NCI-H2107 (cell line): ENCODE measurements at regions not wholly inside any gene's neighbourhood (a gene's known extent, or its start where the extent isn't known, plus 50 kb on each side); places are given as distances from the start of the nearest gene placed in this dataset.

Experiments
- DNase-seq: peaks from one replicate; lab custom pipeline; 2025; lab: John Stamatoyannopoulos, UW

- no peak for DNase-seq
These were observed 73.1 kb downstream of the IRF8 start for GRCh38 chr16:85971902-85972638.

- DNase-seq = no peak
These were observed 75.7 kb downstream of the IRF8 start for GRCh38 chr16:85974428-85975375.

DNA sequence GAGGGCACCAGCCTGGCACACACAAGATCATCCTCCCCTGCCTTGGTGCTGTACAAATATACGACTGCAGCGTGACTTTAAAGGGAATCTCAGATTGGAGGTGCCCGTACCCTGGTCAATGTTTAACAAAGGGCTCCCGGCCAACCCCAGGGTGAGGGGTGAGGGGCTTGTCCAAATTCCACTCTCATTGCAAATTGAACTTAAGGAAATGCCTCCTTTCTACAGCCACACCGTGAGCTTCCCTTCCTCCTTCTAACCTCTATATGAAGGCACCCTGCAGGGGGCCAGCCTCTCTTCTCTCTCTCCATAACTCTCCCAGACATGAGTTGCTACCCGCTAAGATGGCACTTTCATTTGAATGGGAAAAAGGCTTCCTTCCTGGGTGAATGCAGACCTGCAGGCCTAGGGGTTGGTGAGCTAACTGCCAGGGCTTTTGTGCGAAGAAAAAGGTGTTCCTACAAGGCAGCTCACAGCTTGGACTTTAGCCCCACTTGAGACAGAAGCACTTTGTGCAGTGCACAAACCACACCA is 76.6 kb downstream of the IRF8 start:
- DNase-seq = no peak

DNA sequence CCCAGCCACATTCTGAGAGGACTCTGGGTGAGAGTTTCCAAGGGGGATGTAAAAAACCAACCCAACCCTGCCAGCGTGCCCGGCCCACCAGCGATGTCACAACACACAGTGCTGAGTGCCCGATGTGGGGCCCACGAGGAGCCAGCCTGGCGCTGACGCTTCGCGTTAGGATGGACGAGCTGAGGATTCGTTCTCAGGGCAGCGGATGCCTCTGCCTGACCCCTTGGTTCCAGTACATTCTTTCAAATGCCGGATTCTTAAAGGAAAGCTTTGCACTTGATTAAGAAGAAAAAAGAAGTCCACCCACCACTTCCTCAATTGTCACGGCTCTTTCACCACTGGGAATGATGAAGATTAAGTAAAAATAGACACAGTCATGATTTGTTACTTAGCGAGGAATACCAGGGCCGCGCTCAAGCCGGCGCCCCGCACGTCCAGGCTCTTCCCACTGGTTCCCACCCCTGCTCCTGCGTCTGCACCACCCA is 79.4 kb downstream of the IRF8 start:
- DNase-seq = no peak

GRCh38 chr16:85978976-85979375 is 80.0 kb downstream of the IRF8 start:
- DNase-seq = no peak

- no peak for DNase-seq
These were observed 80.6 kb downstream of the IRF8 start for GRCh38 chr16:85979605-85980004.

DNA sequence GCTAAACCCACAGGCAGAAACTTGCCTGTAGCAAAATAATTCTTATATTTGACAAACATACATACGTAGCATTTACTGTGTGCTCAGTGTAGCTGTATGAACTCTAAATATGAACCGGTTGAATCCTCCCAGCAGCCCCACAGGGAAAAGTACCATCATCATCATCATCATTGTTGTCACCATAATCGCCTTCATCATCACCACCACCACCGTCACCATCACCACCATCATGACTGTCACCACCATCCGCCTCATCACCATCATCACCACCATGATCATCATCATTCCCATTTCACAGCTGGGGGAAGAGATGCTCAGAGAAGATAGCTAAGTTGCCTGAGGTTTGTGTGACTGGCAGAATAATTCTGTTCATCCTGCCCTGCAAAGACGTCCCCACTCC is 81.7 kb downstream of the IRF8 start:
- DNase-seq = no peak

DNA sequence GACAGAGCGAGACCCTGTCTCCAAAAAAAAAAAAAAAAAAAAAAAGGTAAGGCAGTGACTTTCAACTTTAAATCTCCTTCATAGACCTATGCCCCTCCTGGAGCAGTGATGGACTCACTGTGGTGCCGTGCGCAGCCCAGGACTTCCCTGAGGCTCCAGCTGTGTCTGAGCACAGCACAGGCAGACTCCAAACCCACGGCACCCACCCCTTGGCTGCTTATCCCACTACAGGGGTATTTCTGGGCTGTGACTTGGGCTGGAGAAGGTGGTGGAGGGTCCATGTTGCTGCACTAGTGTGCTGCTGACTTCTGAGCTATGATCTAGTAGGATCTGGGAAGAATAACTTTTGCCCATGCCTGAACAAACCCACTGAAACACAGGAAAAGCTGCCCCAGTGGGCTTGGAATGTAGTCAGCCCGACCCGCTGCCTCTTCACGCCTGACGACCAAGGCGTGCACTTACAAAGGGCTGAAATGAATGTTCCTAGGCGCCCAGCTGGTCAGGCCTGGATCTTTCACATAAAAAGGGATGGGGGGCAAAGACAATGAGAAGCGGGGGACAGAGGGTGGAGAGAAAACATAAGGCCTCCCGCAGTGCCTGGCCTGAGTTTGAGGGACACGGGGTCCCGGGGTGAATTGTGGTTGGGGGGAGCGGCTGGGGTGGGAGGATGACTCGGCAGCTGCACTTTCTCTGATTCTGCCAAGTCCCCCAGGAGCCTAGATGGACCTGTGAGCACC is 83.0 kb downstream of the IRF8 start:
- DNase-seq = no peak

DNA sequence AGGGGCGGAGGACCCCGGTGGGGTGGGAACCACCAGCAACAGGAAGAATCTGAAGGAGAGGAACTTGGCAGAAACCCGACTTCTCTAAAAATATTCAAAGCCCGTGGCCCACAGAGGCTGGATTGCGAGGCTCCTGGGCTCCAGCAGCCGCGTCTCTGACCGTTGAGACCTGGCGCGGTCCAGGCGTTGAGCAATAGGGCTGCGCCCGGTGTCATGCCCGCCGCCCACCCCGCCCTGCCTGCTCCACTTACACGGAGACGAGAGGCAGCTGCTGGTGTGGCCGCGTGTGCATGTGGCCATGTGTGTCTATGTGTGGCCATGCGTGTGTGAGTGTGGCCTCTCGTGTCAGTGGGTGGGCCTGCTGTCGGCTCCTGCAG is 83.6 kb downstream of the IRF8 start:
- no peak for DNase-seq

DNA sequence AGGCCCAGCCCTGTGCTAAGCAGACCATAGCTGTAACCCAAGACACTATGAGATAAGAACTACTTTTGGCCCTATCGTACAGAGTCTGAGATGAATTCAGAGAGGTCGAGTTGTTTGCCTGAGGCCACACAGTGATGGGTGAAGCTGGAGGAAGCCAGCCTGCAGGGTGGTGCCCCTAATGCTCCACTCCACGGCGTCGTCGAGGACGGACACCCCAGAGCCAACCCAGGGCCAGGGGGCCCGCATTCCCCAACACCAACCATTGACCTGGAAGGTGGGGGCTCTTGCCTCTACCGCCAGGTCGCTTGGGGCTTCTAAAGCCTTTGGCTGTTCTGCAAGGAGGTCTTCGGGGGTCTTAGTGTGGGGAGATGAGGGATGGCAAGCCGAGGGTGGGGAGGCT is 84.1 kb downstream of the IRF8 start:
- no peak for DNase-seq

DNA sequence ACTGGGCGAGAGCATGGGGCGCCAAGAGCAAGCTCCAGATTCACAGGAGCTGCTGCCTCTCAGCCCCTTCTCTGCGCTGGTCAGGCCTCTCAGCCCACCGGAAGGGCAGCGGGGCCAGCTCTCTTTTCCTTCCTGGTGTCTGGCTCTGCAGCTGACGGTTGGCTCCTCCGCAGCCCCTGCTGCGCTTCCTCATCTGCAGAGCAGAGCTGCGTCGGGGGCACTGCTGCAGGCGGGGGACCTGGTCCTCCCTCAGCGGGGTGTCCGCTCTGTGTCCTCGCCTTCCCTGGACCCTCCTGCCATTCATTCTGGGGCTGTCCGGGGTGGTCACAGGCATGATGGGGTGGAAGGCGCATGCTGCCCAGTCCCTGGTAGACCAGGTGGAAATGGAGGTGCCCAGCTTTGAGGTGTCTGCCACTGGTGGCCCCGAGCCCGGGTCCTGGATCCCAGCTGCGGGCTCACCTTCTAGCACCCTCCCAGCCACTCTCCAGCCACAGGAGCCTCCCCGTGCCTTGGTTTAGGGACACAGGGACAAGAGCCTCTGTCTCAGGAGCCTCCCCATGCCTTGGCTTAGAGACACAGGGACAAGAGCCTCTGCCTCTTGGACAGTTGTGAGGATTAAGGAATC is 84.8 kb downstream of the IRF8 start:
- DNase-seq = no peak

DNA sequence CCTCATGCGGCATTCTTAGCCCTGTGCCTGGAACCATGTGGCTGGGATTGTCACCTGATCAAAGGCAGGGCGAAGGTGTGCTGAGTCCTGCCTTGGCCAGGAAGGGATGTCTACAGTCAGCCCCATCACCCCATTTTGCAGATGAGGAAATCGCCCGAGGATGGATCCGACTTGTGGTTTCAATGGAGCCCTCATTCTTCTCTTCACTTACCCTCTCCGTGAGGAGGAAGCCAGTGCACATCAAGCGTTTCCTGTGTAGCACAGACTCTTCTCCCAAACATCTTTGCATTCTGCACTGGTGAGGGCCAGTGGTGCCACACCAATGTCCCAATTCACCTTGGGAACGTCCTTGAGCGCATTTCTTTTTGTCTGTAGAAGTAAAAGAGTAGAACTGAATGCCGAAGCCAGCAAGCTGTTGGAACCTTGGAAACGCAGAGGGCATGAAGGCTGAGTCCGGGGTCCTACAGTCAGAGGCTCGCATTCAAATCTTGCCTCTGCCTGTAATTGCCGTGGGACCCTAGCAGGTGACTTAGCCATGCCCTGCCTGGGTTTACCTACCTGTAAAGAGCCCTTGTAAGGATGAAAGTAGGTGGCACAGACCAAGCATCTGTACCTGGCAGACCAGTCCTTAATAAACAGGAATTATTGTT is 85.4 kb downstream of the IRF8 start:
- DNase-seq = no peak

DNA sequence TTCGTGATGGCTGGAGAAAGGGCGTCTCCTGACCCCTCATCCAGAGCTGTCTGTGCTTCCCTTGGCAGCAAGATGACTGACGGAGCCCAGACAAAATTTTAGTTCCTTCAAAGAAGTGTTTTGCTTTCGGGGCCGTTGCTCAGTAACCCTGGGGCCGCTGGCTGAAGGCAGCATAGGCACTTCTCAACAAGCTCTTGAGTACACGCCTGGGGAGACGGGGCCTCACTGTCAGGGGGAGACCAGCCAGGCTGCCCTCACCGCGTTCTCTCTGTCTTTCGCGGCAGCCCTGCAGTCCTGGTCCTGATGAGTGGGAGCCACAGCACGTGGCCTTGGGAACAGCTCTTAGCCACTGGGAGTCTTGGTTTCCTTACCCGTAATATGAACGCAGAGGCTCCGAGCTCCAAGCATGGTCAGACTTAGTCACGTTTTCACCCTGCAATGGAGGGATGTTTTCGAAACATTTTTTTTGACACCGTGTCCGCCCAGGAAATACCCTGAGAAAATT is 86.0 kb downstream of the IRF8 start:
- DNase-seq = no peak

DNA sequence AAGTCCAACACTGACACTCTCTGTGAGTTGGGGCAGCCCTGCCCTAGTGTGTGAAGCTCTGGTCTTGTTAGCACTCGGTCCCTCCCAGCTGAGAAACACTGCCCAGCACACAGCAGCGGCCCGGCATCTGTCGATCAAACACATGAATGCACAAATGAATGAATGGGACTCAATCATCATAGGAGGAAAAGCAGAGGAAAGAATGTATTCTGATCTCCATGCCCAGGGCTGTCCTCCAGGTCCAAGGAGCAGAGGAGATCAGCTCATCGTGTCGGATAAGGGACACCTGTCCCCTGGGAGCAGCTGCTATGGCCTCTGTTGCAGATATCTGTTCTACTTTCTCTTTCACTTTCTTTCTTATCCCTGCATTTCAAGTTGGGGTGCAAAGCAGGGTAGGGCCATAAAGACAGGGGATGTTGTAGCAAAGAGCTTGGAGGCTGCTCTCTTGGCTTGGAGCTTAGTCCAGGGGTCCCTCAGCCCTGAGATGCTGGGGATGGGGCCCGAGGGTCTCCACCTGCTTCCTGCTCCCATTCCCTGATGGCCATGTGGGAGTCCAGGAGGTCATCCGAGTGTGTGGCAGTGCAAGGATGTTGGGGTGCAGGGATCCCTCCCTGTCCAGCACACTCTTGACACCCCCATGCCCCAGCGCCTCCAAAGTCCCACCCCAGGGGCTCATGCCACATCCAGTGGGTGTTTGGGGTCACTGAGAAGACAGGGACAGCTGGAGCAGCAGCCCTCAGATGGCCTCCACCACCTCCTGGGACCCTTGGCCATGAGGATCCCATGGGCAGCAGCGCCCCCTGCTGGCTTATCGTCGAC is 88.2 kb downstream of the IRF8 start:
- DNase-seq = no peak

GRCh38 chr16:85987750-85988078 is 88.8 kb downstream of the IRF8 start:
- DNase-seq = no peak

DNA sequence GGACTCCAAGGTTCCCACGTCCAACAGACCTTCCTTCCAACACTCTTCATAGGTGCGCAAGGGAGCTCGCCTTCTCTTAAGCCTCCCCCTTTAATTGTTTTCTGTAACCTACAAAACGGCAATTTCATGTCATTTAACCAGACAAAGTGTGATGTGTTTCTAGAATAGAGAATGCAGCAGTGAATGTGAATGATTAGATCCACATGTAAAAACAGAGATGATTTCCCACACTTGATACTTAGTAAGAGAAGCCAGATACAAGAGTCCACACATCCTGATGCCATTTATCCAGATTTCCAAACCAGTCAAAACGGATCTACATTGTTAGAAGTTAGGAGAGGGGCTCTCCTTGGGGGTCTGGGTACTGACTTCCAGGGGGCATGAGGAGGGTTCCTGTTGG is 89.3 kb downstream of the IRF8 start:
- no peak for DNase-seq

DNA sequence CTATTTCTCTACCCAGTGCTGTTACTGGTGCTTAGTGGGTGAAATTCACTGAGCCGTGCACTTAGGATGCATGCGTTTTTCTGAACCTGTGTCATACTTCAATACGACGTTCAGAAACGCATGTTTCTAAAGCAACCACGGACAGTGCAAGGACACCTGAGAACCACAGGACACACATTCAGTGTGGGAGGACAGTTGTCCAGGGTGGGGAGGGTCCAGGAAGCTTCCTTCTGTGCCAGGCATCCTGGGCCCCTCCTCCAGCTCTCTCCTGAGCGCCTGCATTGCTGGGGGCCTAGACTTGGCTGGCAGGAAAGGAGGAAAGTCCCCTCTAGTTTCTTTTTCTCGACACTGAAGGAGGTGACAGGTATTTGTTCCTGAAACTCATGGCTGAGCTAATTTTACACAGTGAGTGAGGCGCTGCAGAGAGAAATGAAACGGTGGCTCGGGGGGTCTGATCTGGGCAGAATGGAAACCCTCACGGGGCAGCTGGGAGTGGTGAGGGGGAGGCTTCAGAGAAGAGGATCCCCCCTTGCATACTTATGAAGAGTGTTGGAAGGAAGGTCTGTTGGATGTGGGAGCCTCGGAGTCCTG is 89.9 kb downstream of the IRF8 start:
- DNase-seq = no peak

- no peak for DNase-seq
These were observed 90.4 kb downstream of the IRF8 start for GRCh38 chr16:85989376-85989775.

DNA sequence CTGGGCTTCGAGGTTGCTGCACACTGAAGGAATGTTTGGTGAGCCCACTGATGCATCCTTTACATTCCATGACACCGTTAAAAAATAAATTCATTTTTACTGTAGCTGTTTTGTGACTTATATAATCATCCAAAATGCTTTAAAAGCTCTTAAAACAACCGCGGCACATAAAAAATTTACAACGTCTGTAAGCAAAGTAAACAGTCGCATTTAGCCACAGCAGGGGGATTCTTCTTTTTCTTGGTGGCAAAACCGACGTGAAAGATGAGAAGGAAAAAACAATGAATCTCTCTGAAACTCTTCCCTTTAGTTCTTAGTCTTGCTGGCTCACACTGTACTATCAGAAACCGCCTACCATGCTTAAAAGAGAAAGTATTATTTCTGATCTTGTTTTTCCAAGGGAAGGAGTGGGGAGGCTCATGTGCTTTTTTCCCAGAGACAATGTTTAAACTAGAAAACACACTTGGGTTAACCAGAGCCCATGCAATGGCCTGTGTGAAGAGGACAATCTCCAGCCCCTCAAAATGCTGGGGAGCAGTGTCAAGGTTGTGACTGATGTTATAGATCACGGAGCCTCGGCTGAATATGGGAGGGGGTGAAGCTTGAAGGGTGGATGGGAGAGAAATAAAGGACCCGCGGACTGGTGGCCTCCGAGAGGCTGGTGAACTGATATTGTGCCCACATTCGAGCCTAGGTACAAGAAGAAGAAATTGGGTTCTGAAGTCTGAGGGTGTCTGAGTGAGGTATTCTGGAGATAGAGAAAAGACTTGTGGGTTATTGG is 91.1 kb downstream of the IRF8 start:
- DNase-seq = no peak
